GM23338 (cell line): ENCODE measurements at regions not wholly inside any gene's neighbourhood (a gene's known extent, or its start where the extent isn't known, plus 50 kb on each side); places are given as distances from the start of the nearest gene placed in this dataset.

Experiments used
- CREB1 ChIP-seq: fragments of 250-450 bp; sonication (Bioruptor Pico); IDR thresholded peaks from 2 replicates; pipeline ENCODE4 v1.5.0; 2020; ENCODE audit warnings: low read depth, mild to moderate bottlenecking, moderate library complexity
- EZH2 ChIP-seq: fragments of 200-600 bp; sonication (generic); IDR thresholded peaks from one replicate; pipeline ENCODE4 v1.8.0; 2017; ENCODE audit warnings: antibody characterized with exemption, mild to moderate bottlenecking, low read depth; ENCODE audit not compliant: unreplicated experiment
- EZH2phosphoT487 ChIP-seq: fragments of 200-600 bp; sonication (generic); IDR thresholded peaks from one replicate; pipeline ENCODE4 v1.8.1; 2018; ENCODE audit warnings: antibody characterized with exemption; ENCODE audit not compliant: unreplicated experiment
- JUNB ChIP-seq: IDR thresholded peaks from one replicate; pipeline ENCODE4 v1.6.1; 2016; ENCODE audit warnings: antibody characterized with exemption; ENCODE audit not compliant: unreplicated experiment
- POLR2AphosphoS5 ChIP-seq: IDR thresholded peaks from 2 replicates; pipeline ENCODE4 v1.6.1; 2016; ENCODE audit warnings: antibody characterized with exemption, low read depth
- STAT1 ChIP-seq: IDR thresholded peaks from one replicate; pipeline ENCODE4 v1.6.1; 2016; ENCODE audit warnings: antibody characterized with exemption; ENCODE audit not compliant: unreplicated experiment
- ZNF114 ChIP-seq: fragments of 250-450 bp; sonication (Bioruptor Pico); IDR thresholded peaks from 2 replicates; pipeline ENCODE4 v1.5.0; 2020; ENCODE audit warnings: mild to moderate bottlenecking, moderate library complexity
- ZNF331 ChIP-seq: fragments of 250-450 bp; sonication (Bioruptor Pico); IDR thresholded peaks from 2 replicates; pipeline ENCODE4 v1.5.0; 2020; ENCODE audit warnings: low read depth, mild to moderate bottlenecking, moderate library complexity
- TF ChIP-seq, protein P1 (sequence below): IDR thresholded peaks from one replicate; pipeline ENCODE4 v1.6.1; 2018; ENCODE audit warnings: antibody characterized with exemption; ENCODE audit not compliant: unreplicated experiment
- TF ChIP-seq, protein P2 (sequence below), 2 experiments: fragments of 200-600 bp in 1 of 2; sonication (generic) in 1 of 2; conservative IDR thresholded peaks; 2 replicates each; pipeline versions ENCODE4 v1.5.1 to v1.6.1; 2016 to 2017; ENCODE audit warnings: antibody characterized with exemption in 2 of 2, low read depth in 2 of 2, mild to moderate bottlenecking in 2 of 2, moderate library complexity in 1 of 2
- TF ChIP-seq, protein P3 (sequence below): fragments of 250-450 bp; sonication (Bioruptor Pico); IDR thresholded peaks from 2 replicates; pipeline ENCODE4 v1.5.0; 2020; ENCODE audit warnings: mild to moderate bottlenecking, moderate library complexity
- TF ChIP-seq, protein P4 (sequence below): IDR thresholded peaks from 2 replicates; pipeline ENCODE4 v1.6.1; 2016; ENCODE audit warnings: antibody characterized with exemption

DNA sequence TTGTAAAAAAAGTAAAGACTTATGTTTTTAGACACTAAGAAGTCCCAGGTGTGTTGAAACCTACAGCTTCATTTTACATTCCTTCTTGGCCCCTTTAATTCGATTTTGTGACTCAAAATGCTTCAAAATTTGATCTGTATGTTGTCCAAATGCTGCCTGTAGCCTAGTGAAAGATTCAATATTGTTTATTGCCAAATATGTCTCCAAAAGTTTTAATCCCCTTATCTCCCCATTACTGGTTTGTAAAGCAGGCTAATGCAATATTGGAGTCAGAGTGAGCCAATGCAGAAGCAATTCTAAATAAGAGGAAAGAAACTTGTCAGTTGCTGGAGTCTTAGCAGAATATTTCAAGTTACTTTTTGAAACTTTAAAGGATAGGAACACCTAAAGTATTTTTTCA, 287.0 kb upstream of the ZC3H15 start:
- TF ChIP-seq POLR2AphosphoS5: no peak
- TF ChIP-seq, protein P1, sequence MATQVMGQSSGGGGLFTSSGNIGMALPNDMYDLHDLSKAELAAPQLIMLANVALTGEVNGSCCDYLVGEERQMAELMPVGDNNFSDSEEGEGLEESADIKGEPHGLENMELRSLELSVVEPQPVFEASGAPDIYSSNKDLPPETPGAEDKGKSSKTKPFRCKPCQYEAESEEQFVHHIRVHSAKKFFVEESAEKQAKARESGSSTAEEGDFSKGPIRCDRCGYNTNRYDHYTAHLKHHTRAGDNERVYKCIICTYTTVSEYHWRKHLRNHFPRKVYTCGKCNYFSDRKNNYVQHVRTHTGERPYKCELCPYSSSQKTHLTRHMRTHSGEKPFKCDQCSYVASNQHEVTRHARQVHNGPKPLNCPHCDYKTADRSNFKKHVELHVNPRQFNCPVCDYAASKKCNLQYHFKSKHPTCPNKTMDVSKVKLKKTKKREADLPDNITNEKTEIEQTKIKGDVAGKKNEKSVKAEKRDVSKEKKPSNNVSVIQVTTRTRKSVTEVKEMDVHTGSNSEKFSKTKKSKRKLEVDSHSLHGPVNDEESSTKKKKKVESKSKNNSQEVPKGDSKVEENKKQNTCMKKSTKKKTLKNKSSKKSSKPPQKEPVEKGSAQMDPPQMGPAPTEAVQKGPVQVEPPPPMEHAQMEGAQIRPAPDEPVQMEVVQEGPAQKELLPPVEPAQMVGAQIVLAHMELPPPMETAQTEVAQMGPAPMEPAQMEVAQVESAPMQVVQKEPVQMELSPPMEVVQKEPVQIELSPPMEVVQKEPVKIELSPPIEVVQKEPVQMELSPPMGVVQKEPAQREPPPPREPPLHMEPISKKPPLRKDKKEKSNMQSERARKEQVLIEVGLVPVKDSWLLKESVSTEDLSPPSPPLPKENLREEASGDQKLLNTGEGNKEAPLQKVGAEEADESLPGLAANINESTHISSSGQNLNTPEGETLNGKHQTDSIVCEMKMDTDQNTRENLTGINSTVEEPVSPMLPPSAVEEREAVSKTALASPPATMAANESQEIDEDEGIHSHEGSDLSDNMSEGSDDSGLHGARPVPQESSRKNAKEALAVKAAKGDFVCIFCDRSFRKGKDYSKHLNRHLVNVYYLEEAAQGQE: no peak
- TF ChIP-seq, protein P2, sequence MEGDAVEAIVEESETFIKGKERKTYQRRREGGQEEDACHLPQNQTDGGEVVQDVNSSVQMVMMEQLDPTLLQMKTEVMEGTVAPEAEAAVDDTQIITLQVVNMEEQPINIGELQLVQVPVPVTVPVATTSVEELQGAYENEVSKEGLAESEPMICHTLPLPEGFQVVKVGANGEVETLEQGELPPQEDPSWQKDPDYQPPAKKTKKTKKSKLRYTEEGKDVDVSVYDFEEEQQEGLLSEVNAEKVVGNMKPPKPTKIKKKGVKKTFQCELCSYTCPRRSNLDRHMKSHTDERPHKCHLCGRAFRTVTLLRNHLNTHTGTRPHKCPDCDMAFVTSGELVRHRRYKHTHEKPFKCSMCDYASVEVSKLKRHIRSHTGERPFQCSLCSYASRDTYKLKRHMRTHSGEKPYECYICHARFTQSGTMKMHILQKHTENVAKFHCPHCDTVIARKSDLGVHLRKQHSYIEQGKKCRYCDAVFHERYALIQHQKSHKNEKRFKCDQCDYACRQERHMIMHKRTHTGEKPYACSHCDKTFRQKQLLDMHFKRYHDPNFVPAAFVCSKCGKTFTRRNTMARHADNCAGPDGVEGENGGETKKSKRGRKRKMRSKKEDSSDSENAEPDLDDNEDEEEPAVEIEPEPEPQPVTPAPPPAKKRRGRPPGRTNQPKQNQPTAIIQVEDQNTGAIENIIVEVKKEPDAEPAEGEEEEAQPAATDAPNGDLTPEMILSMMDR (conservative IDR thresholded peaks at IDR 0.05; ENCODE audit: low read depth in 2 of 2): no peak
- no peak for TF ChIP-seq EZH2
- TF ChIP-seq, protein P3, sequence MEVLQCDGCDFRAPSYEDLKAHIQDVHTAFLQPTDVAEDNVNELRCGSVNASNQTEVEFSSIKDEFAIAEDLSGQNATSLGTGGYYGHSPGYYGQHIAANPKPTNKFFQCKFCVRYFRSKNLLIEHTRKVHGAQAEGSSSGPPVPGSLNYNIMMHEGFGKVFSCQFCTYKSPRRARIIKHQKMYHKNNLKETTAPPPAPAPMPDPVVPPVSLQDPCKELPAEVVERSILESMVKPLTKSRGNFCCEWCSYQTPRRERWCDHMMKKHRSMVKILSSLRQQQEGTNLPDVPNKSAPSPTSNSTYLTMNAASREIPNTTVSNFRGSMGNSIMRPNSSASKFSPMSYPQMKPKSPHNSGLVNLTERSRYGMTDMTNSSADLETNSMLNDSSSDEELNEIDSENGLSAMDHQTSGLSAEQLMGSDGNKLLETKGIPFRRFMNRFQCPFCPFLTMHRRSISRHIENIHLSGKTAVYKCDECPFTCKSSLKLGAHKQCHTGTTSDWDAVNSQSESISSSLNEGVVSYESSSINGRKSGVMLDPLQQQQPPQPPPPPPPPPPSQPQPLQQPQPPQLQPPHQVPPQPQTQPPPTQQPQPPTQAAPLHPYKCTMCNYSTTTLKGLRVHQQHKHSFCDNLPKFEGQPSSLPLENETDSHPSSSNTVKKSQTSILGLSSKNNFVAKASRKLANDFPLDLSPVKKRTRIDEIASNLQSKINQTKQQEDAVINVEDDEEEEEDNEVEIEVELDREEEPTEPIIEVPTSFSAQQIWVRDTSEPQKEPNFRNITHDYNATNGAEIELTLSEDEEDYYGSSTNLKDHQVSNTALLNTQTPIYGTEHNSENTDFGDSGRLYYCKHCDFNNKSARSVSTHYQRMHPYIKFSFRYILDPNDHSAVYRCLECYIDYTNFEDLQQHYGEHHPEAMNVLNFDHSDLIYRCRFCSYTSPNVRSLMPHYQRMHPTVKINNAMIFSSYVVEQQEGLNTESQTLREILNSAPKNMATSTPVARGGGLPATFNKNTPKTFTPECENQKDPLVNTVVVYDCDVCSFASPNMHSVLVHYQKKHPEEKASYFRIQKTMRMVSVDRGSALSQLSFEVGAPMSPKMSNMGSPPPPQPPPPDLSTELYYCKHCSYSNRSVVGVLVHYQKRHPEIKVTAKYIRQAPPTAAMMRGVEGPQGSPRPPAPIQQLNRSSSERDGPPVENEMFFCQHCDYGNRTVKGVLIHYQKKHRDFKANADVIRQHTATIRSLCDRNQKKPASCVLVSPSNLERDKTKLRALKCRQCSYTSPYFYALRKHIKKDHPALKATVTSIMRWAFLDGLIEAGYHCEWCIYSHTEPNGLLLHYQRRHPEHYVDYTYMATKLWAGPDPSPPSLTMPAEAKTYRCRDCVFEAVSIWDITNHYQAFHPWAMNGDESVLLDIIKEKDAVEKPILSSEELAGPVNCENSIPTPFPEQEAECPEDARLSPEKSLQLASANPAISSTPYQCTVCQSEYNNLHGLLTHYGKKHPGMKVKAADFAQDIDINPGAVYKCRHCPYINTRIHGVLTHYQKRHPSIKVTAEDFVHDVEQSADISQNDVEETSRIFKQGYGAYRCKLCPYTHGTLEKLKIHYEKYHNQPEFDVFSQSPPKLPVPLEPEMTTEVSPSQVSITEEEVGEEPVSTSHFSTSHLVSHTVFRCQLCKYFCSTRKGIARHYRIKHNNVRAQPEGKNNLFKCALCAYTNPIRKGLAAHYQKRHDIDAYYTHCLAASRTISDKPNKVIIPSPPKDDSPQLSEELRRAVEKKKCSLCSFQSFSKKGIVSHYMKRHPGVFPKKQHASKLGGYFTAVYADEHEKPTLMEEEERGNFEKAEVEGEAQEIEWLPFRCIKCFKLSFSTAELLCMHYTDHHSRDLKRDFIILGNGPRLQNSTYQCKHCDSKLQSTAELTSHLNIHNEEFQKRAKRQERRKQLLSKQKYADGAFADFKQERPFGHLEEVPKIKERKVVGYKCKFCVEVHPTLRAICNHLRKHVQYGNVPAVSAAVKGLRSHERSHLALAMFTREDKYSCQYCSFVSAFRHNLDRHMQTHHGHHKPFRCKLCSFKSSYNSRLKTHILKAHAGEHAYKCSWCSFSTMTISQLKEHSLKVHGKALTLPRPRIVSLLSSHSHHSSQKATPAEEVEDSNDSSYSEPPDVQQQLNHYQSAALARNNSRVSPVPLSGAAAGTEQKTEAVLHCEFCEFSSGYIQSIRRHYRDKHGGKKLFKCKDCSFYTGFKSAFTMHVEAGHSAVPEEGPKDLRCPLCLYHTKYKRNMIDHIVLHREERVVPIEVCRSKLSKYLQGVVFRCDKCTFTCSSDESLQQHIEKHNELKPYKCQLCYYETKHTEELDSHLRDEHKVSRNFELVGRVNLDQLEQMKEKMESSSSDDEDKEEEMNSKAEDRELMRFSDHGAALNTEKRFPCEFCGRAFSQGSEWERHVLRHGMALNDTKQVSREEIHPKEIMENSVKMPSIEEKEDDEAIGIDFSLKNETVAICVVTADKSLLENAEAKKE (CRISPR knock-in tag): no peak
- TF ChIP-seq EZH2phosphoT487: no peak
- TF ChIP-seq JUNB: no peak
- TF ChIP-seq CREB1 (CRISPR knock-in tag): no peak
- TF ChIP-seq ZNF114 (CRISPR knock-in tag): no peak
- TF ChIP-seq, protein P4, sequence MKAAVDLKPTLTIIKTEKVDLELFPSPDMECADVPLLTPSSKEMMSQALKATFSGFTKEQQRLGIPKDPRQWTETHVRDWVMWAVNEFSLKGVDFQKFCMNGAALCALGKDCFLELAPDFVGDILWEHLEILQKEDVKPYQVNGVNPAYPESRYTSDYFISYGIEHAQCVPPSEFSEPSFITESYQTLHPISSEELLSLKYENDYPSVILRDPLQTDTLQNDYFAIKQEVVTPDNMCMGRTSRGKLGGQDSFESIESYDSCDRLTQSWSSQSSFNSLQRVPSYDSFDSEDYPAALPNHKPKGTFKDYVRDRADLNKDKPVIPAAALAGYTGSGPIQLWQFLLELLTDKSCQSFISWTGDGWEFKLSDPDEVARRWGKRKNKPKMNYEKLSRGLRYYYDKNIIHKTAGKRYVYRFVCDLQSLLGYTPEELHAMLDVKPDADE: no peak
- TF ChIP-seq ZNF331 (CRISPR knock-in tag): no peak
- no peak for TF ChIP-seq STAT1
